OCI-LY1 (cell line): ENCODE measurements at regions not wholly inside any gene's neighbourhood (a gene's known extent, or its start where the extent isn't known, plus 50 kb on each side); places are given as distances from the start of the nearest gene placed in this dataset.

Experiments used
- H2AFZ ChIP-seq: fragments of 200-600 bp; sonication (generic), shearing (Covaris generic); 2 replicates; pipeline ENCODE4 v1.6.0; 2014; ENCODE audit warnings: antibody characterized with exemption, mild to moderate bottlenecking, low read length
- H3F3A ChIP-seq: fragments of 200-600 bp; sonication (generic), shearing (Covaris generic); 2 replicates; pipeline ENCODE4 v1.6.0; 2014; ENCODE audit warnings: mild to moderate bottlenecking, antibody characterized with exemption, low read length, moderate library complexity; ENCODE audit not compliant: insufficient read depth
- H3K27ac ChIP-seq: fragments of 200-600 bp; sonication (generic); 2 replicates; pipeline ENCODE4 v1.5.1; 2014; ENCODE audit warnings: low read length, mixed run types, mild to moderate bottlenecking, low read depth; ENCODE audit not compliant: poor library complexity, severe bottlenecking
- H3K27me3 ChIP-seq: fragments of 200-600 bp; sonication (generic); 2 replicates; pipeline ENCODE4 v1.6.0; 2014; ENCODE audit warnings: antibody characterized with exemption, mild to moderate bottlenecking, low read length, moderate library complexity; ENCODE audit not compliant: insufficient read depth
- H3K36me3 ChIP-seq: fragments of 200-600 bp; sonication (generic); 2 replicates; pipeline ENCODE4 v1.6.1; 2014; ENCODE audit warnings: mild to moderate bottlenecking, antibody characterized with exemption, low read length, moderate library complexity, mixed read lengths; ENCODE audit not compliant: insufficient read depth
- H3K4me1 ChIP-seq: fragments of 200-600 bp; sonication (generic); 2 replicates; pipeline ENCODE4 v1.5.1; 2014; ENCODE audit warnings: mild to moderate bottlenecking, low read length, moderate library complexity; ENCODE audit not compliant: insufficient read depth, severe bottlenecking
- H3K4me2 ChIP-seq: fragments of 200-600 bp; sonication (generic), shearing (Covaris generic); 2 replicates; pipeline ENCODE4 v1.6.1; 2014; ENCODE audit warnings: low read length
- H3K4me3 ChIP-seq: fragments of 200-600 bp; sonication (generic); 2 replicates; pipeline ENCODE4 v1.5.1; 2014; ENCODE audit warnings: low read length, low read depth, mild to moderate bottlenecking, mixed read lengths; ENCODE audit not compliant: poor library complexity, severe bottlenecking
- H3K79me2 ChIP-seq: fragments of 200-600 bp; shearing (Covaris generic); 2 replicates; pipeline ENCODE4 v1.6.1; 2016; ENCODE audit warnings: mixed run types, low read length, mixed read lengths; ENCODE audit not compliant: insufficient read depth
- H3K9ac ChIP-seq: fragments of 200-600 bp; sonication (generic), shearing (Covaris generic); 2 replicates; pipeline ENCODE4 v1.6.1; 2014; ENCODE audit warnings: mild to moderate bottlenecking, low read length, mixed read lengths
- H3K9me2 ChIP-seq: fragments of 200-600 bp; sonication (generic), shearing (Covaris generic); 2 replicates; pipeline ENCODE4 v1.6.1; 2014; ENCODE audit warnings: low read depth, mild to moderate bottlenecking, low read length, mixed read lengths
- H3K9me3 ChIP-seq: fragments of 200-600 bp; shearing (Covaris generic); 2 replicates; pipeline ENCODE4 v1.6.1; 2014; ENCODE audit warnings: low read length, mixed read lengths
- H4K20me1 ChIP-seq: fragments of 200-600 bp; sonication (generic), shearing (Covaris generic); 2 replicates; pipeline ENCODE4 v1.6.0; 2016; ENCODE audit warnings: mild to moderate bottlenecking, low read length; ENCODE audit not compliant: insufficient read depth
- EZH2 ChIP-seq: fragments of 200-600 bp; sonication (generic), shearing (Covaris generic); IDR thresholded peaks from 2 replicates; pipeline ENCODE4 v1.8.0; 2017; ENCODE audit warnings: borderline replicate concordance, mixed run types, mild to moderate bottlenecking, antibody characterized with exemption, low read length, moderate library complexity, mixed read lengths
- TF ChIP-seq, protein P1 (sequence below): fragments of 200-600 bp; sonication (generic), shearing (Covaris generic); IDR thresholded peaks from 2 replicates; pipeline ENCODE4 v1.5.1; 2017; ENCODE audit warnings: mild to moderate bottlenecking, antibody characterized with exemption, low read length, moderate library complexity, mixed read lengths

DNA sequence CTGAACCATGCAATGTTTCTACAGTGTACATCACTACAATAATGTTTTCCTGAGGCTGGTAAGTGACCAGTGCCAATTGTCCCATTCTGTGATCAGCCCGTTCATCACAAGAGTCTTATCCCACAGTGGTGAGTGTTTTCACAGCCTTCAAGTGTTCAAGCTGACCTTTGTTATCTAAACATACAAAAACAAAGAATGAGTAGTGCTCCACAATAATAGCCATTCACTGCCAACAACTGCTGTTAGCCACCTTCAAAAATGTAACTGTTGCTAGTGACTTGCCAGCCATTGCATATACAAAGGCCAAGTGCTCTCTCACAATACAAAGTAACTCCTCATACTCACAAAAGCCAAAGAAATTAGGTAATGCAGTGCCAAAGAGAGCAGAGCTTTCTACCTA lies 1084.1 kb downstream of the FAM133A start:
- Histone ChIP-seq H3K4me2 (no peak overlapping the region), H3K9me3 (no peaks in the 10 kb centered on the region), H3K9ac (no peak overlapping the region), H2AFZ (no peak overlapping the region), H3K27ac (no peak overlapping the region), H3K4me1 (no peaks in the 10 kb centered on the region), H3K36me3 (no peaks in the 10 kb centered on the region), H3K79me2 (no peaks in the 10 kb centered on the region), H3F3A (no peaks in the 10 kb centered on the region), H3K9me2 (no peaks in the 10 kb centered on the region), H3K4me3 (no peak overlapping the region), H3K27me3 (no peaks in the 10 kb centered on the region), H4K20me1 (no peaks in the 10 kb centered on the region)
- TF ChIP-seq, protein P1, sequence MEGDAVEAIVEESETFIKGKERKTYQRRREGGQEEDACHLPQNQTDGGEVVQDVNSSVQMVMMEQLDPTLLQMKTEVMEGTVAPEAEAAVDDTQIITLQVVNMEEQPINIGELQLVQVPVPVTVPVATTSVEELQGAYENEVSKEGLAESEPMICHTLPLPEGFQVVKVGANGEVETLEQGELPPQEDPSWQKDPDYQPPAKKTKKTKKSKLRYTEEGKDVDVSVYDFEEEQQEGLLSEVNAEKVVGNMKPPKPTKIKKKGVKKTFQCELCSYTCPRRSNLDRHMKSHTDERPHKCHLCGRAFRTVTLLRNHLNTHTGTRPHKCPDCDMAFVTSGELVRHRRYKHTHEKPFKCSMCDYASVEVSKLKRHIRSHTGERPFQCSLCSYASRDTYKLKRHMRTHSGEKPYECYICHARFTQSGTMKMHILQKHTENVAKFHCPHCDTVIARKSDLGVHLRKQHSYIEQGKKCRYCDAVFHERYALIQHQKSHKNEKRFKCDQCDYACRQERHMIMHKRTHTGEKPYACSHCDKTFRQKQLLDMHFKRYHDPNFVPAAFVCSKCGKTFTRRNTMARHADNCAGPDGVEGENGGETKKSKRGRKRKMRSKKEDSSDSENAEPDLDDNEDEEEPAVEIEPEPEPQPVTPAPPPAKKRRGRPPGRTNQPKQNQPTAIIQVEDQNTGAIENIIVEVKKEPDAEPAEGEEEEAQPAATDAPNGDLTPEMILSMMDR, result no peak
- TF ChIP-seq EZH2, result no peak

DNA sequence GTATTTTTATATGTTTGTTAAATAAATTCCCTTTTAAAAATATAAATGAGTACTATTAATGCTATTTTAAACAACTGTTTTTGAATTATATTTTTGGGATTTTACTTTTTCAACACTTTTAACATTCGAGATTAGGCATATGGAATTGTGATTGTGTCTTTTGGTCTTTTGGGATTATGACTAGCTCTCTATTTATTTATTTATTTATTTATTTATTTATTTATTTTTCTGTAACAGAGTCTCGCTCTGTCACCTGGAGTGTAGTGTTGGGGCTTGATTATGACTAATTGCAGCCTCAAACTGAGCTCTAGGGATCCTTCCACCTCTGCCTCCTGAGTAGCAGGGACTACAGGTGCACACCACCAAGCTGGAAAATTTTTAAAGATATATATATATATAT lies 1101.6 kb downstream of the FAM133A start:
- no peaks in the 10 kb centered on the region for H3K9me2 ChIP-seq
- no peaks in the 10 kb centered on the region for H3F3A ChIP-seq
- H2AFZ ChIP-seq, result no peak overlapping the region
- H3K36me3 ChIP-seq, result no peaks in the 10 kb centered on the region
- no peaks in the 10 kb centered on the region for H3K79me2 ChIP-seq
- no peak overlapping the region for H3K9ac ChIP-seq
- no peak overlapping the region for H3K4me3 ChIP-seq
- TF ChIP-seq EZH2, result no peak
- TF ChIP-seq, protein P1, result no peak
- H3K4me1 ChIP-seq, result no peaks in the 10 kb centered on the region
- no peaks in the 10 kb centered on the region for H3K27me3 ChIP-seq
- no peak overlapping the region for H3K4me2 ChIP-seq
- H3K9me3 ChIP-seq, result no peaks in the 10 kb centered on the region
- no peaks in the 10 kb centered on the region for H4K20me1 ChIP-seq
- no peak overlapping the region for H3K27ac ChIP-seq

DNA sequence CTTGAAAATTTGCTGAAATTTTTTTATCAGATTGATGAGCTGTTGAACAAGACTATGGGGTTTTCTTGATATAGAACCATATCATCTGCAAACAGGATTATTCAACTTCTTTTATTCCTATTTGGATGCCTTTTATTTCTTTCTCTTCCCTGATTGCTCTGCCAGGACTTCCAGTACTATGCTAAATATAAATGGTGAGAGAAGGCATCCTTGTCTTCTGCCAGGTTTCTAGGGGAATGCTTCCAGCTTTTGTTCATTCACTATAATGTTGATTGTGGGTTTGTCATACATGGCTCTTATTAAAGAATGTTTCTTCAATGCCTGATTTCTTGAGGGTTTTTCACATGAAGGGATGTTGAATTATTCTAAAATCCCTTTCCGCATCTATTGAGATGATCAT lies 1139.5 kb downstream of the FAM133A start:
- no peaks in the 10 kb centered on the region for H3K9me2 ChIP-seq
- H3K4me2 ChIP-seq, result no peak overlapping the region
- no peaks in the 10 kb centered on the region for H3F3A ChIP-seq
- no peak overlapping the region for H3K9ac ChIP-seq
- no peaks in the 10 kb centered on the region for H3K27me3 ChIP-seq
- no peak overlapping the region for H3K4me3 ChIP-seq
- no peaks in the 10 kb centered on the region for H3K4me1 ChIP-seq
- H4K20me1 ChIP-seq, result no peaks in the 10 kb centered on the region
- TF ChIP-seq, protein P1, result no peak
- no peak for TF ChIP-seq EZH2
- H3K36me3 ChIP-seq, result no peaks in the 10 kb centered on the region
- no peaks in the 10 kb centered on the region for H3K79me2 ChIP-seq
- H3K9me3 ChIP-seq, result no peaks in the 10 kb centered on the region
- no peak overlapping the region for H3K27ac ChIP-seq
- H2AFZ ChIP-seq, result no peak overlapping the region
